Activated CD8-positive, alpha-beta T cell treated with anti-CD3 and anti-CD28 coated beads for 36 hours (primary cell): ENCODE measurements at regions not wholly inside any gene's neighbourhood (a gene's known extent, or its start where the extent isn't known, plus 50 kb on each side); places are given as distances from the start of the nearest gene placed in this dataset.

Source experiments
- ATAC-seq: fragments of 200-7000 bp; cut with Tn5 transposase; one replicate; pipeline ENCODE4 v1.10.0; 2021; ENCODE audit warnings: mild to moderate bottlenecking, moderate library complexity
- CTCF ChIA-PET: fragments of 350-600 bp; sonication (Branson Sonifier 250); formaldehyde crosslinking; loops from one replicate; lab custom pipeline; 2021; ENCODE audit warnings: antibody characterized with exemption; lab: Charles Lee
- POLR2A ChIA-PET: fragments of 350-600 bp; sonication (Branson Sonifier 250); formaldehyde crosslinking; loops from one replicate; lab custom pipeline; 2021; ENCODE audit warnings: antibody characterized with exemption; lab: Charles Lee
- DNase-seq: peaks from one replicate; pipeline ENCODE4 v3.0.0-alpha.2; 2020
- H3K27ac Mint-ChIP-seq: one replicate; pipeline ENCODE4 v1.8.0; 2021; ENCODE audit warnings: mild to moderate bottlenecking, mixed read lengths
- H3K27me3 Mint-ChIP-seq: one replicate; pipeline ENCODE4 v1.8.0; 2021; ENCODE audit warnings: mixed read lengths
- H3K36me3 Mint-ChIP-seq: one replicate; pipeline ENCODE4 v1.8.0; 2021; ENCODE audit warnings: low read depth, mixed read lengths
- H3K4me1 Mint-ChIP-seq: one replicate; pipeline ENCODE4 v1.8.0; 2021; ENCODE audit warnings: low read depth, mixed read lengths
- H3K4me3 Mint-ChIP-seq: one replicate; pipeline ENCODE4 v1.8.0; 2021; ENCODE audit warnings: mild to moderate bottlenecking, moderate library complexity, mixed read lengths
- H3K9me3 Mint-ChIP-seq: one replicate; pipeline ENCODE4 v1.8.0; 2021; ENCODE audit warnings: mixed read lengths
- intact Hi-C: fragments of 100-400 bp; cut with micrococcal nuclease; formaldehyde crosslinking; loops from one replicate; pipeline ENCODE4 v1.10.0; 2022
- TF ChIP-seq, protein P1 (sequence below): fragments of 200-600 bp; IDR thresholded peaks from one replicate; pipeline ENCODE4 v1.8.0; 2022; ENCODE audit warnings: antibody characterized with exemption, mild to moderate bottlenecking

DNA sequence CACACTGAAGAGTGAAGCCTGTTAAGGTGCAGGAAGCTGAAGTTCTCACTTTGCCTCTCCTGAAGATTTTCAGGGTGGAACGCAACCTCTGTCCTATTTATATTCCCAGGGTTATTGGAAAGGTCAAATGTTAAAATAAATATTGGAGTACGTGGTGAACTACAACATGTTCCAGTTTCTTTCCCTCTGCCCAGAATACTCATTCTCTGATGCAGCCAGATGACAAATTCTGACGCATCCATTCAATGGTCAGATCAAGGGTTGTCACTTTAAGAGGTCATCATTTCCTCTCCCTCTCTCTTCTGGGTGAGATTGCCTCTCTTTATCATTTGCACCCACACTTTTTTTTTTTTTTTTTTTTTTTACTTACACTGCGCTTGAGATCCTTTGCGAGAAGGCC, 277.1 kb downstream of the BRINP1 start:
- no peak for DNase-seq
- intact Hi-C loops, result no loop called here
- no peaks in the 10 kb centered on the region for H3K4me1 Mint-ChIP-seq
- ATAC-seq, result no peak
- ChIA-PET POLR2A (no interaction called here), CTCF (no interaction called here)
- no peak overlapping the region for H3K27ac Mint-ChIP-seq
- TF ChIP-seq, protein P1, sequence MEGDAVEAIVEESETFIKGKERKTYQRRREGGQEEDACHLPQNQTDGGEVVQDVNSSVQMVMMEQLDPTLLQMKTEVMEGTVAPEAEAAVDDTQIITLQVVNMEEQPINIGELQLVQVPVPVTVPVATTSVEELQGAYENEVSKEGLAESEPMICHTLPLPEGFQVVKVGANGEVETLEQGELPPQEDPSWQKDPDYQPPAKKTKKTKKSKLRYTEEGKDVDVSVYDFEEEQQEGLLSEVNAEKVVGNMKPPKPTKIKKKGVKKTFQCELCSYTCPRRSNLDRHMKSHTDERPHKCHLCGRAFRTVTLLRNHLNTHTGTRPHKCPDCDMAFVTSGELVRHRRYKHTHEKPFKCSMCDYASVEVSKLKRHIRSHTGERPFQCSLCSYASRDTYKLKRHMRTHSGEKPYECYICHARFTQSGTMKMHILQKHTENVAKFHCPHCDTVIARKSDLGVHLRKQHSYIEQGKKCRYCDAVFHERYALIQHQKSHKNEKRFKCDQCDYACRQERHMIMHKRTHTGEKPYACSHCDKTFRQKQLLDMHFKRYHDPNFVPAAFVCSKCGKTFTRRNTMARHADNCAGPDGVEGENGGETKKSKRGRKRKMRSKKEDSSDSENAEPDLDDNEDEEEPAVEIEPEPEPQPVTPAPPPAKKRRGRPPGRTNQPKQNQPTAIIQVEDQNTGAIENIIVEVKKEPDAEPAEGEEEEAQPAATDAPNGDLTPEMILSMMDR, result no peak
- no peaks in the 10 kb centered on the region for H3K36me3 Mint-ChIP-seq
- H3K9me3 Mint-ChIP-seq, result no peaks in the 10 kb centered on the region
- no peaks in the 10 kb centered on the region for H3K27me3 Mint-ChIP-seq
- no peak overlapping the region for H3K4me3 Mint-ChIP-seq

DNA sequence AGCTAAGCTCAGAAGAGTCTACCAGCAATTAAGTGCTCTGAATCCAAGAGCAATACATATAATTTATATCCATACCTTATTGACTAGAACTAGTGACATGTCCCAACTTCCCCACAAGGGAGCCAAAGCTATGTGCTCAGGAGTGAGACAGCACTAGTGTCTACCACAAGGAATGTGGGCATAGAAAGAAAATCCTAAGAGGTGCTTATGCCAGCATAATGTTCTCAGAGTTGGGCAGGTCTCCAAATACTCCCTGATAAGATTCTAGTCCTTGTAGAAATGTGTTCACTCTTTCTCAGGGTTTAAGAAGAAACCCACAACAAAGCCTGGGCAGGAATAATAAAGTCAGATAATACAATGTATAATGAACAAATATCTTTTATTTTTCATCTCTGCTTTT, 275.1 kb downstream of the BRINP1 start:
- Mint-ChIP-seq H3K27ac (no peak overlapping the region), H3K36me3 (no peaks in the 10 kb centered on the region), H3K4me3 (no peak overlapping the region), H3K4me1 (no peaks in the 10 kb centered on the region), H3K27me3 (no peaks in the 10 kb centered on the region), H3K9me3 (no peaks in the 10 kb centered on the region)
- no peak for DNase-seq
- ATAC-seq, result no peak
- CTCF ChIA-PET, result no interaction called here
- intact Hi-C loops, result no loop called here
- TF ChIP-seq, protein P1, result no peak
- POLR2A ChIA-PET, result no interaction called here

DNA sequence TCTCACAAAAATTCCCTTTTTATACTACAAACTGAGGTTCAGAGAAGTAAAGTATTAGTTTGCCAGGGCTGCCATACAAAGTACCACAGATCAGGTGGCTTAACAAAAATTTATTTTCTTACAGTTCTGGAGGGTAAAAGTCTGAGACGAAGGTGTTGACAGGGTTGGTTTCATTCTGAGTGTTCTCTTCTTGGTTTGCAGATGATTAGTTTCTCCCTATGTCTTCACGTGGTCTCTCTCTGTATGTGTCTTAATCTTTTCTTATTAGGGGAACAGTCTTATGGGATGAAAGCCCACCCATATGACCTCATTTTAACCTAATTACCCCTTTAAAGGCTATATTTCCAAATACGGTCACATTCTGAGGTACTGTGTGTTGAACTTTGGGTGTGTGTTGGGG, 274.2 kb downstream of the BRINP1 start:
- no peak overlapping the region for H3K4me3 Mint-ChIP-seq
- H3K36me3 Mint-ChIP-seq, result no peaks in the 10 kb centered on the region
- no peaks in the 10 kb centered on the region for H3K4me1 Mint-ChIP-seq
- POLR2A ChIA-PET, result no interaction called here
- intact Hi-C loops, result no loop called here
- CTCF ChIA-PET, result no interaction called here
- DNase-seq (no peak), ATAC-seq (no peak)
- H3K27me3 Mint-ChIP-seq, result no peaks in the 10 kb centered on the region
- no peak overlapping the region for H3K27ac Mint-ChIP-seq
- TF ChIP-seq, protein P1, result no peak
- no peaks in the 10 kb centered on the region for H3K9me3 Mint-ChIP-seq

DNA sequence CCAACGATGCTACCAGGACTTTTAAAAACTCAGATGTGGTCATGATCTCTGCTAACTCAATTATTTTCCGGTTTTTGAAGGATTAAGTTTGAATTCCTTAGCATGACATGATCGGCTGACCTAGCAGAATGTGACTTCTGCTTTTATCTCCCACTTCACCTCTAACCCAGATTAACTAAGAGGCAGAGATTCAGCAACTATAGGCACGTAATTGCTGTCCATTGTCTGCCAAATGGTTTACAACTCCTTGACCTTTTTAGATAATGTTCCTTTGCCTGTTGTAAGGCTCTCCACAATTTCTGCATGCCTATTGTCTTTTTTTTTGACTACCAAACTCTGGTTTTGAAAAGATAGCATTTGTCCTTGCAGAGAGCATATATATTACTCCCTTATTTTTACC, 268.2 kb downstream of the BRINP1 start:
- TF ChIP-seq, protein P1, result no peak
- no peaks in the 10 kb centered on the region for H3K27me3 Mint-ChIP-seq
- no peak for ATAC-seq
- H3K36me3 Mint-ChIP-seq, result no peaks in the 10 kb centered on the region
- no peak overlapping the region for H3K27ac Mint-ChIP-seq
- no peaks in the 10 kb centered on the region for H3K9me3 Mint-ChIP-seq
- no peak for DNase-seq
- CTCF ChIA-PET, result no interaction called here
- POLR2A ChIA-PET, result no interaction called here
- intact Hi-C loops, result no loop called here
- H3K4me3 Mint-ChIP-seq, result no peak overlapping the region
- no peaks in the 10 kb centered on the region for H3K4me1 Mint-ChIP-seq

DNA sequence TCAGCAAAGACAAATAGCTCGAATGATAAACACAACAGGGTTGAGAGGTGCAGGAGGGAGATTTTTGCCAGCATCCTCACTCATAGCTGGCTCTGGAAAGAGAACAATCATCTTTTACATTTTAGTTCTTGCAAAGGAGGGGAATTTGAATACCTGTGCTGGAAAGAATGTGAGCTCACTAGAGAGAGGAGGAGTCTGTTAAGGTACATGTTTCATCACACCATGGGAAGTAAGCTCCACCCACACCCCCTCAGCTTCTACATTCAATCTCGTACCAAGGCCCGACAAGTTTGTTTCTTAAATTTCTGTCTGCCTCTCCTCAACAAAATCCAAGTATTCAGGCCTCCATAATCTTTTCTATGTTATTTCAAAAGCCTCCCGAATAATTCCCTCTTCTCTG, 254.6 kb downstream of the BRINP1 start:
- TF ChIP-seq, protein P1, result no peak
- no peaks in the 10 kb centered on the region for H3K27me3 Mint-ChIP-seq
- peaks cover 12% of the 10 kb centered on the region for H3K9me3 Mint-ChIP-seq
- ChIA-PET POLR2A (no interaction called here), CTCF (no interaction called here)
- no peaks in the 10 kb centered on the region for H3K36me3 Mint-ChIP-seq
- no peak overlapping the region for H3K27ac Mint-ChIP-seq
- H3K4me1 Mint-ChIP-seq, result no peaks in the 10 kb centered on the region
- no peak for DNase-seq
- H3K4me3 Mint-ChIP-seq, result no peak overlapping the region
- ATAC-seq, result no peak
- intact Hi-C loops, result no loop called here
